H9 (cell line): ENCODE measurements at regions not wholly inside any gene's neighbourhood (a gene's known extent, or its start where the extent isn't known, plus 50 kb on each side); places are given as distances from the start of the nearest gene placed in this dataset.

Source experiments
- DNase-seq: peaks from one replicate; pipeline ENCODE4 v3.0.0-alpha.2; 2017
- H2AFZ ChIP-seq: one replicate; pipeline ENCODE4 v1.6.1; 2013; ENCODE audit warnings: mild to moderate bottlenecking, low read length, control low read depth, moderate library complexity
- H2AK5ac ChIP-seq: 2 replicates; pipeline ENCODE4 v1.6.1; 2013; ENCODE audit warnings: low read length, control low read depth, mixed read lengths; ENCODE audit not compliant: insufficient read length
- H2BK120ac ChIP-seq: one replicate; pipeline ENCODE4 v1.6.1; 2013; ENCODE audit warnings: low read depth, mild to moderate bottlenecking, low read length, control low read depth, inconsistent platforms; ENCODE audit not compliant: poor library complexity, severe bottlenecking
- H2BK12ac ChIP-seq: 2 replicates; pipeline ENCODE4 v1.6.1; 2013; ENCODE audit warnings: low read length, control low read depth, mixed read lengths, low read depth; ENCODE audit not compliant: insufficient read length
- H2BK15ac ChIP-seq: 2 replicates; pipeline ENCODE4 v1.6.1; 2013; ENCODE audit warnings: low read depth, low read length, control low read depth
- H2BK20ac ChIP-seq: one replicate; pipeline ENCODE4 v1.6.1; 2013; ENCODE audit warnings: low read depth, mild to moderate bottlenecking, low read length, control low read depth, inconsistent platforms; ENCODE audit not compliant: poor library complexity, severe bottlenecking
- H2BK5ac ChIP-seq: 2 replicates; pipeline ENCODE4 v1.6.1; 2013; ENCODE audit warnings: low read length, control low read depth, mixed read lengths; ENCODE audit not compliant: insufficient read length
- H3K14ac ChIP-seq: 2 replicates; pipeline ENCODE4 v1.6.1; 2013; ENCODE audit warnings: low read length, control low read depth; ENCODE audit not compliant: insufficient read depth
- H3K18ac ChIP-seq: 2 replicates; pipeline ENCODE4 v1.6.1; 2013; ENCODE audit warnings: low read depth, mild to moderate bottlenecking, mixed read lengths, low read length, control low read depth; ENCODE audit not compliant: insufficient read length
- H3K23ac ChIP-seq: 2 replicates; pipeline ENCODE4 v1.6.1; 2013; ENCODE audit warnings: low read length, control low read depth, mixed read lengths, low read depth; ENCODE audit not compliant: insufficient read length
- H3K23me2 ChIP-seq: 2 replicates; pipeline ENCODE4 v1.6.1; 2013; ENCODE audit warnings: low read depth, mild to moderate bottlenecking, mixed read lengths, low read length, control low read depth; ENCODE audit not compliant: insufficient read length, poor library complexity, severe bottlenecking
- H3K27ac ChIP-seq: 2 replicates; pipeline ENCODE4 v1.5.1; 2013; ENCODE audit warnings: low read length, control low read depth, mixed read lengths, low read depth; ENCODE audit not compliant: insufficient read length
- H3K27me3 ChIP-seq: 2 replicates; pipeline ENCODE4 v1.6.1; 2013; ENCODE audit warnings: low read length, control low read depth, inconsistent platforms; ENCODE audit not compliant: insufficient read depth
- H3K4ac ChIP-seq: 2 replicates; pipeline ENCODE4 v1.6.1; 2013; ENCODE audit warnings: low read depth, mild to moderate bottlenecking, control low read depth, inconsistent platforms, low read length, moderate library complexity
- H3K4me1 ChIP-seq: 2 replicates; pipeline ENCODE4 v1.6.1; 2013; ENCODE audit warnings: low read length, control low read depth, inconsistent platforms; ENCODE audit not compliant: insufficient read depth
- H3K4me2 ChIP-seq: 2 replicates; pipeline ENCODE4 v1.6.1; 2013; ENCODE audit warnings: low read length, control low read depth, mixed read lengths; ENCODE audit not compliant: insufficient read length, insufficient read depth
- H3K56ac ChIP-seq: 2 replicates; pipeline ENCODE4 v1.6.1; 2013; ENCODE audit warnings: low read depth, mild to moderate bottlenecking, mixed read lengths, low read length, control low read depth; ENCODE audit not compliant: insufficient read length
- H3K79me1 ChIP-seq: 2 replicates; pipeline ENCODE4 v1.6.1; 2013; ENCODE audit warnings: low read depth, mild to moderate bottlenecking, moderate library complexity, low read length, control low read depth, inconsistent platforms; ENCODE audit not compliant: insufficient read depth, poor library complexity, severe bottlenecking
- H3K79me2 ChIP-seq: 2 replicates; pipeline ENCODE4 v1.6.1; 2013; ENCODE audit warnings: low read length, control low read depth, inconsistent platforms; ENCODE audit not compliant: insufficient read depth
- H3K9ac ChIP-seq: 2 replicates; pipeline ENCODE4 v1.6.1; 2013; ENCODE audit warnings: low read length, control low read depth, mixed read lengths; ENCODE audit not compliant: insufficient read length; ENCODE audit errors: extremely low read depth
- H3K9me3 ChIP-seq: one replicate; pipeline ENCODE4 v1.6.1; 2013; ENCODE audit warnings: low read depth, low read length, inconsistent platforms; ENCODE audit not compliant: control insufficient read depth
- H3T11ph ChIP-seq: one replicate; pipeline ENCODE4 v1.6.1; 2013; ENCODE audit warnings: mild to moderate bottlenecking, low read length, control low read depth, inconsistent platforms
- H4K20me1 ChIP-seq: one replicate; pipeline ENCODE4 v1.6.1; 2013; ENCODE audit not compliant: control insufficient read depth, insufficient read length, insufficient read depth
- H4K5ac ChIP-seq: 2 replicates; pipeline ENCODE4 v1.6.1; 2013; ENCODE audit warnings: low read depth, mild to moderate bottlenecking, mixed read lengths, low read length, control low read depth; ENCODE audit not compliant: insufficient read length
- H4K8ac ChIP-seq: replicated peaks from 2 replicates; pipeline ENCODE4 v1.6.1; 2013; ENCODE audit warnings: low read length, control low read depth, mixed read lengths, low read depth; ENCODE audit not compliant: insufficient read length
- H4K91ac ChIP-seq: 2 replicates; pipeline ENCODE4 v1.6.1; 2013; ENCODE audit warnings: low read depth, mild to moderate bottlenecking, moderate library complexity, mixed read lengths, low read length, control low read depth; ENCODE audit not compliant: insufficient read length
- H3K27ac Mint-ChIP-seq, 3 experiments: 2 replicates in 2 of 3; 3 replicates in 1 of 3; pipeline ENCODE4 v1.8.0; 2020 to 2021; ENCODE audit warnings: mixed read lengths in 3 of 3, mild to moderate bottlenecking in 1 of 3, moderate library complexity in 1 of 3
- H3K27me3 Mint-ChIP-seq: 2 replicates; pipeline ENCODE4 v1.8.0; 2021; ENCODE audit warnings: low read depth, mild to moderate bottlenecking, moderate library complexity, mixed read lengths
- H3K36me3 Mint-ChIP-seq, 3 experiments: 2 replicates in 2 of 3; 3 replicates in 1 of 3; pipeline ENCODE4 v1.8.0; 2020 to 2021; ENCODE audit warnings: low read depth in 3 of 3, mixed read lengths in 3 of 3; ENCODE audit not compliant: insufficient read depth in 1 of 3
- H3K4me1 Mint-ChIP-seq, 2 experiments: 2 replicates each; pipeline ENCODE4 v1.8.0; 2020; ENCODE audit warnings: mixed read lengths in 2 of 2
- H3K4me3 Mint-ChIP-seq, 2 experiments: 2 replicates in 1 of 2; 3 replicates in 1 of 2; pipeline ENCODE4 v1.8.0; 2020 to 2021; ENCODE audit warnings: mild to moderate bottlenecking in 2 of 2, mixed read lengths in 2 of 2, moderate library complexity in 1 of 2
- H3K9me3 Mint-ChIP-seq, 2 experiments: 2 replicates in 1 of 2; 3 replicates in 1 of 2; pipeline ENCODE4 v1.8.0; 2020; ENCODE audit warnings: mild to moderate bottlenecking in 2 of 2, mixed read lengths in 2 of 2, moderate library complexity in 1 of 2
- WGBS: extraction: QIAGEN DNeasy Blood & Tissue Kit; methylation state at CpG from one replicate; pipeline ENCODE4 v1.1.7; 2013; ENCODE audit warnings: missing lambda C conversion rate, low lambda C conversion rate, mixed read lengths; ENCODE audit not compliant: insufficient read length; ENCODE audit errors: extremely low coverage; 5-methylcytosine and 5-hydroxymethylcytosine counted together
- TF ChIP-seq, protein P1 (sequence below): fragments of 200-600 bp; sonication (generic); conservative IDR thresholded peaks from 3 replicates; pipeline ENCODE4 v1.8.0; 2021; ENCODE audit warnings: antibody characterized with exemption, mild to moderate bottlenecking

DNA sequence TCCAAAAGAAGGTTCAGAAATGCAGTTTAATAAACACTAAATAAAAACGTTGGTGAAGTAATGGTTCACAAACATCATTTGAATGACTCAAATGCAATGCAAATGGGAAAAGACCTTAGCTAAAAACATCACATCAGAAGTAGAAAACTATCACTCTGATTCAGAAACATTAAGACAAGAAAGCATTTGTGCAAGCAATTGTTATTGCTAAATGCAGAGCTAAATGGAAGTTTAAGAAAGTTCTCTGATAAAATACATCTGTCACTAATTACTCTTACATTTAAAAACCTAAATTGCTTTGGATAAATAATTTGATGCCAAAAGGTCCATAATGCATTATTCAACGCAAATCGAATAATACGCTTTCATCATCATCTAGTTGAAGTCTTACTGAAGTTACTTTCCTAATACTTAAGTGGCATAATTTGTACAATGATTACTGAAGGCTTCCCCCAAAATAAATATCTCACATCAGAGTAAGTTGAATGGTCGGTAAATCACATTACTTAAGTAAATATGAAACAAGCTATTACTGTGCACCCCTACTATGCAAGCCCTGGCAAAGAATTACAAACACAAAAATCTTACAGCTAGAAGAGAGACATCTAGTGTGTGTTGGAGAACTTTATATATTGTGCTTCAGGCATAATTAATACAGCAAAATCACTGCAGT is 105.7 kb upstream of the KCTD1 start:
- peaks cover 56% of the 10 kb centered on the region for H3K27me3 Mint-ChIP-seq
- WGBS, result no CpG with 5 or more reads among the region's 5 CpGs
- H3K9ac ChIP-seq, result no peak overlapping the region
- no peak overlapping the region for H2BK12ac ChIP-seq
- no peaks in the 10 kb centered on the region for H3K9me3 ChIP-seq
- H3K23me2 ChIP-seq, result peaks cover 14% of the 10 kb centered on the region
- peaks cover 62 to 66% of the 10 kb centered on the region in 2 experiments for H3K4me1 Mint-ChIP-seq
- H3K36me3 Mint-ChIP-seq, result no peaks in the 10 kb centered on the region
- TF ChIP-seq, protein P1, sequence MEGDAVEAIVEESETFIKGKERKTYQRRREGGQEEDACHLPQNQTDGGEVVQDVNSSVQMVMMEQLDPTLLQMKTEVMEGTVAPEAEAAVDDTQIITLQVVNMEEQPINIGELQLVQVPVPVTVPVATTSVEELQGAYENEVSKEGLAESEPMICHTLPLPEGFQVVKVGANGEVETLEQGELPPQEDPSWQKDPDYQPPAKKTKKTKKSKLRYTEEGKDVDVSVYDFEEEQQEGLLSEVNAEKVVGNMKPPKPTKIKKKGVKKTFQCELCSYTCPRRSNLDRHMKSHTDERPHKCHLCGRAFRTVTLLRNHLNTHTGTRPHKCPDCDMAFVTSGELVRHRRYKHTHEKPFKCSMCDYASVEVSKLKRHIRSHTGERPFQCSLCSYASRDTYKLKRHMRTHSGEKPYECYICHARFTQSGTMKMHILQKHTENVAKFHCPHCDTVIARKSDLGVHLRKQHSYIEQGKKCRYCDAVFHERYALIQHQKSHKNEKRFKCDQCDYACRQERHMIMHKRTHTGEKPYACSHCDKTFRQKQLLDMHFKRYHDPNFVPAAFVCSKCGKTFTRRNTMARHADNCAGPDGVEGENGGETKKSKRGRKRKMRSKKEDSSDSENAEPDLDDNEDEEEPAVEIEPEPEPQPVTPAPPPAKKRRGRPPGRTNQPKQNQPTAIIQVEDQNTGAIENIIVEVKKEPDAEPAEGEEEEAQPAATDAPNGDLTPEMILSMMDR, result no peak
- no peak overlapping the region for H3K18ac ChIP-seq
- H2AK5ac ChIP-seq, result no peak overlapping the region
- H3K4me2 ChIP-seq, result no peak overlapping the region
- no peaks in the 10 kb centered on the region for H4K20me1 ChIP-seq
- no peaks in the 10 kb centered on the region for H3K79me2 ChIP-seq
- no peak overlapping the region for H4K5ac ChIP-seq
- H3K27ac Mint-ChIP-seq, result no peak overlapping the region
- DNase-seq, result no peak
- H3K23ac ChIP-seq, result no peak overlapping the region
- H4K91ac ChIP-seq, result no peak overlapping the region
- no peak overlapping the region for H3K4me3 Mint-ChIP-seq
- H2BK120ac ChIP-seq, result no peak overlapping the region
- no peaks in the 10 kb centered on the region; a peak in 1 of 5 replicates for H3K9me3 Mint-ChIP-seq
- no peaks in the 10 kb centered on the region for H3K79me1 ChIP-seq
- H2BK15ac ChIP-seq, result no peak overlapping the region
- H2BK5ac ChIP-seq, result no peak overlapping the region
- no peak overlapping the region for H4K8ac ChIP-seq
- no peak overlapping the region for H3K14ac ChIP-seq
- peaks cover 7% of the 10 kb centered on the region for H3K27me3 ChIP-seq
- H3K27ac ChIP-seq, result no peak overlapping the region
- H3T11ph ChIP-seq, result no peak overlapping the region
- H3K4me1 ChIP-seq, result peaks cover 3% of the 10 kb centered on the region; the same call in 1 of the 2 replicates
- no peak overlapping the region for H3K56ac ChIP-seq
- H2BK20ac ChIP-seq, result no peak overlapping the region
- H2AFZ ChIP-seq, result no peak overlapping the region
- H3K4ac ChIP-seq, result no peak overlapping the region
